Adipocyte (in vitro differentiated cells): ENCODE measurements at regions not wholly inside any gene's neighbourhood (a gene's known extent, or its start where the extent isn't known, plus 50 kb on each side); places are given as distances from the start of the nearest gene placed in this dataset.

Source experiments
- DNase-seq: peaks from one replicate; pipeline ENCODE4 v3.0.0-alpha.2; 2015; ENCODE audit warnings: low read depth
- H3K27me3 ChIP-seq: replicated peaks from 2 replicates; pipeline ENCODE4 v1.7.0; 2013; ENCODE audit warnings: mild to moderate bottlenecking, low read length, moderate library complexity; ENCODE audit not compliant: control insufficient read depth, insufficient read depth
- H3K36me3 ChIP-seq: 2 replicates; pipeline ENCODE4 v1.7.0; 2013; ENCODE audit warnings: low read length, mild to moderate bottlenecking, moderate library complexity; ENCODE audit not compliant: control insufficient read depth, insufficient read depth, severe bottlenecking
- H3K4me1 ChIP-seq: 2 replicates; pipeline ENCODE4 v1.7.0; 2013; ENCODE audit warnings: mild to moderate bottlenecking, low read length, moderate library complexity; ENCODE audit not compliant: control insufficient read depth, insufficient read depth
- H3K4me3 ChIP-seq: 2 replicates; pipeline ENCODE4 v1.7.0; 2013; ENCODE audit warnings: mild to moderate bottlenecking, low read length, moderate library complexity
- H3K9ac ChIP-seq: 2 replicates; pipeline ENCODE4 v1.7.0; 2013; ENCODE audit warnings: mild to moderate bottlenecking, low read length, moderate library complexity
- H3K9me3 ChIP-seq: 2 replicates; pipeline ENCODE4 v1.7.0; 2013; ENCODE audit warnings: mild to moderate bottlenecking, low read length, moderate library complexity; ENCODE audit not compliant: control insufficient read depth

GRCh38 chr21:27061770-27062169 is 94.9 kb upstream of the ADAMTS5 start:
- no peak for DNase-seq
- Histone ChIP-seq H3K4me3 (no peak overlapping the region), H3K4me1 (peaks cover 21% of the 10 kb centered on the region), H3K9ac (no peak overlapping the region), H3K36me3 (no peaks in the 10 kb centered on the region), H3K9me3 (peaks cover 7% of the 10 kb centered on the region), H3K27me3 (no peaks in the 10 kb centered on the region)

- no peak overlapping the region for H3K9ac ChIP-seq
- peaks cover 21% of the 10 kb centered on the region for H3K4me1 ChIP-seq
- H3K9me3 ChIP-seq: peaks cover 7% of the 10 kb centered on the region
- H3K27me3 ChIP-seq: no peaks in the 10 kb centered on the region
- peak; percentile 68 for DNase-seq
- no peak overlapping the region for H3K4me3 ChIP-seq
- H3K36me3 ChIP-seq: no peaks in the 10 kb centered on the region
These were observed 93.3 kb upstream of the ADAMTS5 start for GRCh38 chr21:27060190-27060589.

GRCh38 chr21:27058673-27059605 is 92.1 kb upstream of the ADAMTS5 start:
- H3K9me3 ChIP-seq: peaks cover 7% of the 10 kb centered on the region
- H3K36me3 ChIP-seq: no peaks in the 10 kb centered on the region
- no peak overlapping the region for H3K4me3 ChIP-seq
- peaks cover 21% of the 10 kb centered on the region for H3K4me1 ChIP-seq
- no peaks in the 10 kb centered on the region for H3K27me3 ChIP-seq
- DNase-seq: no peak
- no peak overlapping the region for H3K9ac ChIP-seq

- no peak overlapping the region for H3K9ac ChIP-seq
- H3K4me3 ChIP-seq: no peak overlapping the region
- H3K36me3 ChIP-seq: no peaks in the 10 kb centered on the region
- DNase-seq: no peak
- peaks cover 3% of the 10 kb centered on the region for H3K9me3 ChIP-seq
- H3K27me3 ChIP-seq: no peaks in the 10 kb centered on the region
- H3K4me1 ChIP-seq: peaks cover 21% of the 10 kb centered on the region
These were observed 91.1 kb upstream of the ADAMTS5 start for GRCh38 chr21:27057997-27058396.

GRCh38 chr21:27047658-27048314 is 80.9 kb upstream of the ADAMTS5 start:
- H3K4me1 ChIP-seq: peaks cover 20% of the 10 kb centered on the region
- DNase-seq: peak; percentile 82
- no peaks in the 10 kb centered on the region for H3K9me3 ChIP-seq
- no peaks in the 10 kb centered on the region for H3K36me3 ChIP-seq
- no peaks in the 10 kb centered on the region for H3K27me3 ChIP-seq
- no peak overlapping the region for H3K9ac ChIP-seq
- no peak overlapping the region for H3K4me3 ChIP-seq

- no peak overlapping the region for H3K9ac ChIP-seq
- no peak overlapping the region for H3K4me3 ChIP-seq
- H3K4me1 ChIP-seq: peaks cover 20% of the 10 kb centered on the region
- H3K27me3 ChIP-seq: no peaks in the 10 kb centered on the region
- no peaks in the 10 kb centered on the region for H3K9me3 ChIP-seq
- no peaks in the 10 kb centered on the region for H3K36me3 ChIP-seq
- peak; percentile 83 for DNase-seq
These were observed 80.4 kb upstream of the ADAMTS5 start for GRCh38 chr21:27047283-27047657.

GRCh38 chr21:27045281-27045985 is 78.5 kb upstream of the ADAMTS5 start:
- Histone ChIP-seq H3K9ac (peak overlapping the region; percentile 24), H3K4me1 (peaks cover 20% of the 10 kb centered on the region), H3K4me3 (no peak overlapping the region)

GRCh38 chr21:27043377-27043776 is 76.5 kb upstream of the ADAMTS5 start:
- Histone ChIP-seq H3K27me3 (no peaks in the 10 kb centered on the region), H3K36me3 (no peaks in the 10 kb centered on the region), H3K9me3 (no peaks in the 10 kb centered on the region), H3K9ac (no peak overlapping the region), H3K4me3 (no peak overlapping the region), H3K4me1 (peaks cover 20% of the 10 kb centered on the region)
- no peak for DNase-seq

More at GRCh38 chr21:27045281-27045985, 78.5 kb upstream of the ADAMTS5 start:
- Histone ChIP-seq H3K27me3 (no peaks in the 10 kb centered on the region), H3K9me3 (no peaks in the 10 kb centered on the region), H3K36me3 (no peaks in the 10 kb centered on the region)
- no peak for DNase-seq

- no peaks in the 10 kb centered on the region for H3K9me3 ChIP-seq
- H3K9ac ChIP-seq: no peak overlapping the region
- H3K4me3 ChIP-seq: no peak overlapping the region
- no peaks in the 10 kb centered on the region for H3K27me3 ChIP-seq
- DNase-seq: no peak
- H3K36me3 ChIP-seq: no peaks in the 10 kb centered on the region
- H3K4me1 ChIP-seq: peaks cover 9% of the 10 kb centered on the region
These were observed 74.0 kb upstream of the ADAMTS5 start for GRCh38 chr21:27040738-27041469.

GRCh38 chr21:27036736-27037301 is 69.9 kb upstream of the ADAMTS5 start:
- Histone ChIP-seq H3K4me3 (no peak overlapping the region), H3K9ac (no peak overlapping the region), H3K4me1 (no peaks in the 10 kb centered on the region), H3K36me3 (no peaks in the 10 kb centered on the region), H3K27me3 (no peaks in the 10 kb centered on the region), H3K9me3 (no peaks in the 10 kb centered on the region)
- no peak for DNase-seq
